OCI-LY7 (cell line): ENCODE measurements at regions not wholly inside any gene's neighbourhood (a gene's known extent, or its start where the extent isn't known, plus 50 kb on each side); places are given as distances from the start of the nearest gene placed in this dataset.

Experiments used
- EZH2phosphoT487 ChIP-seq: fragments of 200-600 bp; sonication (generic); IDR thresholded peaks from 2 replicates; pipeline ENCODE4 v1.6.1; 2018; ENCODE audit warnings: low read depth, borderline replicate concordance, mild to moderate bottlenecking, mixed run types, antibody characterized with exemption, low read length, moderate library complexity, mixed read lengths
- TF ChIP-seq, protein P1 (sequence below): fragments of 200-600 bp; sonication (generic); conservative IDR thresholded peaks from 2 replicates; pipeline ENCODE4 v1.5.1; 2014; ENCODE audit warnings: mild to moderate bottlenecking, antibody characterized with exemption, low read length, moderate library complexity, mixed read lengths

DNA sequence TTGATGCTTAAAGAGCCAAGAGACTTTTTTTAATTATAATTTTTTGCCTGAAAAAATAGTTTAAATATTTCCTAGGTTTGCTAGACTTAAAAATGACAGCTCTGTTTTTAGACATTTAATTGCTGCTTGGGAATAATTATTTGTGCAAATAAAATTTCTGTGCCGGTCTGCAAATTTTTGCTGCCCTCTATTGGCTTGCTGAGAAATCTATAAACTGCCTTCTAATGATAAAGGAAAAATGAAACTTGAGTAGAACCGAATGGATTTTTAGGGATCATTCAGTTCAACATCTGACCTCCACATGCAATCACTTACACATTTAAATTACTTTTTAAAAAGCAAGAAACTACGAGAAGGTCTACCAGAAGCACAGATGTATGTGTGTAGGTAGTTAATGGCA lies 434.0 kb downstream of the FAM133A start:
- TF ChIP-seq, protein P1, sequence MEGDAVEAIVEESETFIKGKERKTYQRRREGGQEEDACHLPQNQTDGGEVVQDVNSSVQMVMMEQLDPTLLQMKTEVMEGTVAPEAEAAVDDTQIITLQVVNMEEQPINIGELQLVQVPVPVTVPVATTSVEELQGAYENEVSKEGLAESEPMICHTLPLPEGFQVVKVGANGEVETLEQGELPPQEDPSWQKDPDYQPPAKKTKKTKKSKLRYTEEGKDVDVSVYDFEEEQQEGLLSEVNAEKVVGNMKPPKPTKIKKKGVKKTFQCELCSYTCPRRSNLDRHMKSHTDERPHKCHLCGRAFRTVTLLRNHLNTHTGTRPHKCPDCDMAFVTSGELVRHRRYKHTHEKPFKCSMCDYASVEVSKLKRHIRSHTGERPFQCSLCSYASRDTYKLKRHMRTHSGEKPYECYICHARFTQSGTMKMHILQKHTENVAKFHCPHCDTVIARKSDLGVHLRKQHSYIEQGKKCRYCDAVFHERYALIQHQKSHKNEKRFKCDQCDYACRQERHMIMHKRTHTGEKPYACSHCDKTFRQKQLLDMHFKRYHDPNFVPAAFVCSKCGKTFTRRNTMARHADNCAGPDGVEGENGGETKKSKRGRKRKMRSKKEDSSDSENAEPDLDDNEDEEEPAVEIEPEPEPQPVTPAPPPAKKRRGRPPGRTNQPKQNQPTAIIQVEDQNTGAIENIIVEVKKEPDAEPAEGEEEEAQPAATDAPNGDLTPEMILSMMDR, result 0 out of 2 replicates have a peak, but pooled peaks have one; percentile 14
- TF ChIP-seq EZH2phosphoT487, result no peak
